ENCODE measurements at regions not wholly inside any gene's neighbourhood (a gene's known extent, or its start where the extent isn't known, plus 50 kb on each side); places are given as distances from the start of the nearest gene placed in this dataset.

GRCh38 chr3:18786650-18787323 is 361.5 kb upstream of the KCNH8 start (continued):
- TF ChIP-seq CHD7 (IDR thresholded peaks at IDR 0.05; ENCODE audit: insufficient replicate concordance, low read length) (no peak), CBX5 (IDR thresholded peaks at IDR 0.05; ENCODE audit: low read depth, low read length) (no peak), EP300 (IDR thresholded peaks at IDR 0.05; ENCODE audit: borderline replicate concordance in 1 of 2, low read depth in 2 of 2, low read length in 2 of 2) (no peak), CHD1 (IDR thresholded peaks at IDR 0.05; ENCODE audit: low read depth, low read length) (no peak), CTCF (IDR thresholded peaks at IDR 0.05; ENCODE audit: control extremely low read depth in 1 of 3, insufficient read depth in 1 of 3, low read depth in 1 of 3, low read length in 3 of 3) (no peak), BACH1 (IDR thresholded peaks at IDR 0.05; ENCODE audit: low read length) (no peak), POLR2A (IDR thresholded peaks at IDR 0.05; ENCODE audit: control extremely low read depth in 1 of 2, low read depth in 2 of 2, low read length in 2 of 2) (no peak), CEBPB (IDR thresholded peaks at IDR 0.05; ENCODE audit: low read depth, low read length) (no peak), BRCA1 (IDR thresholded peaks at IDR 0.05; ENCODE audit: low read depth, low read length) (no peak)

All from H1 (cell line).